ENCODE measurements at regions not wholly inside any gene's neighbourhood (a gene's known extent, or its start where the extent isn't known, plus 50 kb on each side); places are given as distances from the start of the nearest gene placed in this dataset.

DNA sequence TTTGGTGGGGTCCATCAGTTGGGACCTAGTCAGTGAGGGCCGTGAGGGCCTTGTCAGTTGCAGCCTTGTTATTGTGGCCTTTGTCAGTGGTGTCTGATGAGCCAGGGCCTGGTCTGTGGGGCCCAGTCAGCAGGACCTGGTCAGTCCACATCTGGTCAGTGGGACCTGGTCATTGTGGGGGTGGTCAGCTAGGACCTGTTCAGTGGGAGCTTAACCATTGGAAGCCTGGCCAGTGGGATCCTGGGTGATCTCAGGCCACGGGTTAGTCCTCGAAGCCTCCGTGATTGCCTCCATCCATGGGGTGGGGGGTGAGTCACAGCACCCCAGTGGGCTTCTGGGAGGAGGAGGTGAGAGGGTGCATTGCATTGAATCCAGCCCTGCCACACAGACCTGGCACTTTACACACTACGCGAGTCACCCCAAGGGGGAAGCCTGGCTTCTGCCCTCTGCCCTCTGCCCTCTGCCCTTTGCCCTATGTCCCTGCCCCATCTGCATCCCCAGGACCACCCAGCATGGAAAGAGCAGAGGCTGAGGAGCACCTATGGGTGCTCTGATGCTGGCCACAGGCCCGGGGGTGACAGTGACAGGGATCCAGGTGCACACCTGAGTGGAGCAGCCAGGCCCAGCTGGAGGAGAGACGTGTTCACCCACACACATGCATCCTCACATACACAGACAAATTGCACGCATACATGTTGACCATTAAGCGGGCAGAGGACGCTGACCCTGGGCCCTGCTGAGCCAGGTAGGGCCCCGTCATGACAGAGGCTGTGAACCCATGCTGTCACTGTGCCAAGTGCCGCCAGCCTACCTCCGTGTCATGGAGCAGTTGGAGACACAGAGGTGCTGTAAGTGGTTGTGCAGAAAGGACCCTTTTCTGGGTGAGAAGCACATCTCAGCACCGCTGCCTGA lies 59.8 kb upstream of the TPM4 start:
- no peaks in the 10 kb centered on the region for H3K4me1 ChIP-seq (ENCODE audit: control insufficient read depth, insufficient read depth, low read length)
- no peaks in the 10 kb centered on the region for H3K36me3 ChIP-seq (ENCODE audit: control insufficient read depth in 2 of 2, insufficient read depth in 1 of 2, low read length in 2 of 2)
- TF ChIP-seq, protein P1, sequence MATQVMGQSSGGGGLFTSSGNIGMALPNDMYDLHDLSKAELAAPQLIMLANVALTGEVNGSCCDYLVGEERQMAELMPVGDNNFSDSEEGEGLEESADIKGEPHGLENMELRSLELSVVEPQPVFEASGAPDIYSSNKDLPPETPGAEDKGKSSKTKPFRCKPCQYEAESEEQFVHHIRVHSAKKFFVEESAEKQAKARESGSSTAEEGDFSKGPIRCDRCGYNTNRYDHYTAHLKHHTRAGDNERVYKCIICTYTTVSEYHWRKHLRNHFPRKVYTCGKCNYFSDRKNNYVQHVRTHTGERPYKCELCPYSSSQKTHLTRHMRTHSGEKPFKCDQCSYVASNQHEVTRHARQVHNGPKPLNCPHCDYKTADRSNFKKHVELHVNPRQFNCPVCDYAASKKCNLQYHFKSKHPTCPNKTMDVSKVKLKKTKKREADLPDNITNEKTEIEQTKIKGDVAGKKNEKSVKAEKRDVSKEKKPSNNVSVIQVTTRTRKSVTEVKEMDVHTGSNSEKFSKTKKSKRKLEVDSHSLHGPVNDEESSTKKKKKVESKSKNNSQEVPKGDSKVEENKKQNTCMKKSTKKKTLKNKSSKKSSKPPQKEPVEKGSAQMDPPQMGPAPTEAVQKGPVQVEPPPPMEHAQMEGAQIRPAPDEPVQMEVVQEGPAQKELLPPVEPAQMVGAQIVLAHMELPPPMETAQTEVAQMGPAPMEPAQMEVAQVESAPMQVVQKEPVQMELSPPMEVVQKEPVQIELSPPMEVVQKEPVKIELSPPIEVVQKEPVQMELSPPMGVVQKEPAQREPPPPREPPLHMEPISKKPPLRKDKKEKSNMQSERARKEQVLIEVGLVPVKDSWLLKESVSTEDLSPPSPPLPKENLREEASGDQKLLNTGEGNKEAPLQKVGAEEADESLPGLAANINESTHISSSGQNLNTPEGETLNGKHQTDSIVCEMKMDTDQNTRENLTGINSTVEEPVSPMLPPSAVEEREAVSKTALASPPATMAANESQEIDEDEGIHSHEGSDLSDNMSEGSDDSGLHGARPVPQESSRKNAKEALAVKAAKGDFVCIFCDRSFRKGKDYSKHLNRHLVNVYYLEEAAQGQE (tag by site-specific recombination; IDR thresholded peaks at IDR 0.05) = no peak
- TF ChIP-seq ZNF513 (tag by site-specific recombination; IDR thresholded peaks at IDR 0.05) (no peak), ZNF518A (tag by site-specific recombination; conservative IDR thresholded peaks at IDR 0.05; ENCODE audit: low read depth) (no peak), ZNF549 (tag by site-specific recombination; IDR thresholded peaks at IDR 0.05) (no peak), ZNF335 (tag by site-specific recombination; conservative IDR thresholded peaks at IDR 0.05) (no peak), ZNF510 (tag by site-specific recombination; IDR thresholded peaks at IDR 0.05; ENCODE audit: insufficient replicate concordance) (no peak), ZNF23 (tag by site-specific recombination; IDR thresholded peaks at IDR 0.05; ENCODE audit: borderline replicate concordance) (no peak), MZF1 (tag by site-specific recombination; IDR thresholded peaks at IDR 0.05; ENCODE audit: borderline replicate concordance) (no peak), ZBTB11 (tag by site-specific recombination; conservative IDR thresholded peaks at IDR 0.05; ENCODE audit: low read depth) (no peak), ZBTB21 (tag by site-specific recombination; IDR thresholded peaks at IDR 0.05) (no peak), WT1 (tag by site-specific recombination; IDR thresholded peaks at IDR 0.05) (no peak), ZNF394 (tag by site-specific recombination; IDR thresholded peaks at IDR 0.05; ENCODE audit: borderline replicate concordance) (no peak), BCL11A (tag by site-specific recombination; IDR thresholded peaks at IDR 0.05; ENCODE audit: low read depth) (no peak), ZNF610 (tag by site-specific recombination; IDR thresholded peaks at IDR 0.05; ENCODE audit: borderline replicate concordance) (no peak)
- TF ChIP-seq, protein P2, sequence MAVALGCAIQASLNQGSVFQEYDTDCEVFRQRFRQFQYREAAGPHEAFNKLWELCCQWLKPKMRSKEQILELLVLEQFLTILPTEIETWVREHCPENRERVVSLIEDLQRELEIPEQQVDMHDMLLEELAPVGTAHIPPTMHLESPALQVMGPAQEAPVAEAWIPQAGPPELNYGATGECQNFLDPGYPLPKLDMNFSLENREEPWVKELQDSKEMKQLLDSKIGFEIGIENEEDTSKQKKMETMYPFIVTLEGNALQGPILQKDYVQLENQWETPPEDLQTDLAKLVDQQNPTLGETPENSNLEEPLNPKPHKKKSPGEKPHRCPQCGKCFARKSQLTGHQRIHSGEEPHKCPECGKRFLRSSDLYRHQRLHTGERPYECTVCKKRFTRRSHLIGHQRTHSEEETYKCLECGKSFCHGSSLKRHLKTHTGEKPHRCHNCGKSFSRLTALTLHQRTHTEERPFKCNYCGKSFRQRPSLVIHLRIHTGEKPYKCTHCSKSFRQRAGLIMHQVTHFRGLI (tag by site-specific recombination; IDR thresholded peaks at IDR 0.05) = no peak
- TF ChIP-seq, protein P3, sequence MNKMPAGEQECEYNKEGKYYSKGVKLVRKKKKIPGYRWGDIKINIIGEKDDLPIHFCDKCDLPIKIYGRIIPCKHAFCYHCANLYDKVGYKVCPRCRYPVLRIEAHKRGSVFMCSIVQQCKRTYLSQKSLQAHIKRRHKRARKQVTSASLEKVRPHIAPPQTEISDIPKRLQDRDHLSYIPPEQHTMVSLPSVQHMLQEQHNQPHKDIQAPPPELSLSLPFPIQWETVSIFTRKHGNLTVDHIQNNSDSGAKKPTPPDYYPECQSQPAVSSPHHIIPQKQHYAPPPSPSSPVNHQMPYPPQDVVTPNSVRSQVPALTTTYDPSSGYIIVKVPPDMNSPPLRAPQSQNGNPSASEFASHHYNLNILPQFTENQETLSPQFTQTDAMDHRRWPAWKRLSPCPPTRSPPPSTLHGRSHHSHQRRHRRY (tag by site-specific recombination; IDR thresholded peaks at IDR 0.05) = no peak
- ChIA-PET CTCF (interaction anchor here (1.0 kb wide), 1 partner anchor 25 kb away, joined by 3 read pairs; no protein-coding TSS in a partner anchor), POLR2A (no interaction called here)
- H3K27ac ChIP-seq (ENCODE audit: extremely low read depth, low read depth, low read length) = no peak overlapping the region
- no peak overlapping the region for H3K4me3 ChIP-seq (ENCODE audit: low read depth, low read length)
- no peaks in the 10 kb centered on the region for H3K9me3 ChIP-seq (ENCODE audit: control insufficient read depth, insufficient read depth, low read depth, low read length)
